Kidney (tissue), 13 donors: ENCODE measurements at regions not wholly inside any gene's neighbourhood (a gene's known extent, or its start where the extent isn't known, plus 50 kb on each side); places are given as distances from the start of the nearest gene placed in this dataset.

Experiments
- DNase-seq, 5 donors: peaks; one replicate each; pipeline ENCODE4 v3.0.0-alpha.2; 2013 to 2020
- FAIRE-seq: peaks from 2 replicates; lab custom pipeline; 2012; peaks lifted over from hg19 to GRCh38; lab: Jason Lieb, UNC
- H3K27ac ChIP-seq, 2 donors: one replicate each; pipeline ENCODE4 v1.7.0; 2013; ENCODE audit warnings: low read depth in 2 of 2, low read length in 2 of 2, inconsistent platforms in 1 of 2
- H3K27me3 ChIP-seq: one replicate; pipeline ENCODE4 v1.7.1; 2013; ENCODE audit warnings: low read length, inconsistent platforms; ENCODE audit not compliant: control insufficient read depth, insufficient read depth
- H3K36me3 ChIP-seq, 3 donors: one replicate each; pipeline versions ENCODE4 v1.7.0 to v1.7.1; 2013; ENCODE audit warnings: low read length in 3 of 3, control low read depth in 1 of 3, inconsistent platforms in 1 of 3; ENCODE audit not compliant: insufficient read depth in 3 of 3, control insufficient read depth in 2 of 3
- H3K4me1 ChIP-seq, 3 donors: one replicate each; pipeline versions ENCODE4 v1.7.0 to v1.7.1; 2013; ENCODE audit warnings: low read length in 3 of 3, inconsistent platforms in 1 of 3, low read depth in 1 of 3; ENCODE audit not compliant: control insufficient read depth in 2 of 3, insufficient read depth in 2 of 3
- H3K4me3 ChIP-seq, 3 donors: one replicate each; pipeline versions ENCODE4 v1.7.0 to v1.8.1; 2013; ENCODE audit warnings: low read length in 3 of 3, control low read depth in 1 of 3, inconsistent platforms in 1 of 3
- H3K9ac ChIP-seq, 3 donors: one replicate each; pipeline versions ENCODE4 v1.7.0 to v1.7.1; 2013; ENCODE audit warnings: low read length in 3 of 3, control low read depth in 1 of 3, inconsistent platforms in 1 of 3
- H3K9me3 ChIP-seq, 3 donors: one replicate each; pipeline versions ENCODE4 v1.7.0 to v1.7.1; 2013; ENCODE audit warnings: low read length in 3 of 3, control low read depth in 1 of 3, inconsistent platforms in 1 of 3; ENCODE audit not compliant: control insufficient read depth in 2 of 3, insufficient read depth in 1 of 3
- intact Hi-C: fragments of 100-400 bp; cut with DNase I; formaldehyde crosslinking; loops from one replicate; pipeline ENCODE4 v1.11.1; 2022
- TF ChIP-seq, protein P1 (sequence below): IDR thresholded peaks from 3 replicates; pipeline ENCODE4 v1.5.1; 2012; ENCODE audit warnings: mild to moderate bottlenecking, moderate library complexity, borderline replicate concordance; ENCODE audit not compliant: insufficient read depth; ENCODE audit errors: extremely low read depth
- donor health status: control.
- donor health status: control.
- donor health status: control.
- donor health status: control.
- donor health status: control.
- donor health status: DM: yes; HTN: yes; CAD: no.
- donor health status: Normal renal cell carcinoma (clear cell type).

DNA sequence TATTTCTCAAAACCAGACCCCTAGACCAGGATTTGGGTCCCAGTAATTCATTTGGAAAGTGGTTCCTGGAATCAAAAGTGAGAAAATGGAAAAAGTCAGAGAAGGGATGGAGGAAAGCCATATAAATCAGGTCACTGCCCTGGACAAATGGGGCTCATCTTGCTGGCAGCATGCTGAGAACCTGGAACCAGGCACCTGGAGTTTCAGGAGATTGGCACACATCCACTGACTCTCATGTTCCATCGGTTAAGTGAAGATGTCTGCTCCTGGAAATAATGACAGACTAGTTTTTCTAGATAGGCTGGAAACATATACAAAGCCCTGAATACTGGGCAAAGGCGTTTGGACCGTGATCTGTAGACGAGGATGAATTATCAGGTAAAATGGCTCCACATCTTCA lies 163.6 kb upstream of the HS3ST1 start:
- no peaks in the 10 kb centered on the region for H3K36me3 ChIP-seq

DNA sequence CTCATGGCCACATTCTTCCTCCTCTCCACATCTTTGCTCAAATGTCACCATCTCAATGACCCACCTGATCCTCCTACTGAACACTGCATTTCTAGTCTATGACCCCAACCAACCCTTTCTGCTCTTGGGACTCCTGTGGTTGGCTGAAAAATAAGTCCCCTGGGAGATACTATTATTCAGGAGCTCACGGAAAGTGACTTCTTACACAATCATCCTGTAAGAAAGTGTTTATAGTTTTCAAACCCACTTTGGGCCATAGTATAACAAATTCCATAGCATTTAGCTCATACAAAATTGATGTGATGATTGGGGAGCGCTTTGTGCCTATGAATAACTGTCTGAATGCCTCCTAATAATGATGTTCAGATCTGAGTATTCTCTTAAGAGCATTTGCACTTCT lies 161.4 kb upstream of the HS3ST1 start:
- Histone ChIP-seq H3K36me3 (no peaks in the 10 kb centered on the region), H3K4me1 (no peaks in the 10 kb centered on the region), H3K4me3 (no peak overlapping the region), H3K27me3 (no peaks in the 10 kb centered on the region), H3K9ac (no peak overlapping the region), H3K9me3 (no peaks in the 10 kb centered on the region), H3K27ac (no peak overlapping the region)
- intact Hi-C loops: no loop called here
- FAIRE-seq: no peak
- TF ChIP-seq, protein P1, sequence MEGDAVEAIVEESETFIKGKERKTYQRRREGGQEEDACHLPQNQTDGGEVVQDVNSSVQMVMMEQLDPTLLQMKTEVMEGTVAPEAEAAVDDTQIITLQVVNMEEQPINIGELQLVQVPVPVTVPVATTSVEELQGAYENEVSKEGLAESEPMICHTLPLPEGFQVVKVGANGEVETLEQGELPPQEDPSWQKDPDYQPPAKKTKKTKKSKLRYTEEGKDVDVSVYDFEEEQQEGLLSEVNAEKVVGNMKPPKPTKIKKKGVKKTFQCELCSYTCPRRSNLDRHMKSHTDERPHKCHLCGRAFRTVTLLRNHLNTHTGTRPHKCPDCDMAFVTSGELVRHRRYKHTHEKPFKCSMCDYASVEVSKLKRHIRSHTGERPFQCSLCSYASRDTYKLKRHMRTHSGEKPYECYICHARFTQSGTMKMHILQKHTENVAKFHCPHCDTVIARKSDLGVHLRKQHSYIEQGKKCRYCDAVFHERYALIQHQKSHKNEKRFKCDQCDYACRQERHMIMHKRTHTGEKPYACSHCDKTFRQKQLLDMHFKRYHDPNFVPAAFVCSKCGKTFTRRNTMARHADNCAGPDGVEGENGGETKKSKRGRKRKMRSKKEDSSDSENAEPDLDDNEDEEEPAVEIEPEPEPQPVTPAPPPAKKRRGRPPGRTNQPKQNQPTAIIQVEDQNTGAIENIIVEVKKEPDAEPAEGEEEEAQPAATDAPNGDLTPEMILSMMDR: no peak
- DNase-seq: no peak

More for the DNA sequence above, 163.6 kb upstream of the HS3ST1 start:
- Histone ChIP-seq H3K4me3 (no peak overlapping the region), H3K4me1 (no peaks in the 10 kb centered on the region), H3K9ac (no peak overlapping the region), H3K9me3 (no peaks in the 10 kb centered on the region), H3K27me3 (no peaks in the 10 kb centered on the region), H3K27ac (no peak overlapping the region)
- TF ChIP-seq, protein P1: no peak
- intact Hi-C loops: no loop called here
- DNase-seq: no peak
- FAIRE-seq: no peak

DNA sequence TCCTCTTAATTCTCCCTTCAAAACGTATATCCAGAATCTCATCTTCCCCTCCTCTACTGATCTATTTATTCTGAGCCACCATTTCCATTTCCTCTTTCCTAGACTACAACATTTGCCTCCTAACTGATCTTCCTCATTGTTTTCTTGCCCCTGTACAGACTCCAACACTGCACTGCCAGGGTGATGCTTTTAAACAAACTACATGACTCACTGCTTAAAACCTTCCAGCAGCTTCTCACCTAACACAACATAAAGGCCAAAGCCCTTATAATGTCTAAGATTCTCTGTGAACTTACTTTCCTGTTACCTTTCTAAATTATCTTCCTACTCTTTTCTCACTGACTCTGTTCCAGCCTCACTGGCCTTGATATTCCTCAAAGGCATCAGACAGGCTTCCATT lies 161.0 kb upstream of the HS3ST1 start:
- Histone ChIP-seq H3K4me1 (no peaks in the 10 kb centered on the region), H3K4me3 (no peak overlapping the region), H3K9me3 (no peaks in the 10 kb centered on the region), H3K36me3 (no peaks in the 10 kb centered on the region), H3K27ac (no peak overlapping the region), H3K27me3 (no peaks in the 10 kb centered on the region), H3K9ac (no peak overlapping the region)
- intact Hi-C loops: no loop called here
- TF ChIP-seq, protein P1: no peak
- FAIRE-seq: no peak
- DNase-seq: no peak

DNA sequence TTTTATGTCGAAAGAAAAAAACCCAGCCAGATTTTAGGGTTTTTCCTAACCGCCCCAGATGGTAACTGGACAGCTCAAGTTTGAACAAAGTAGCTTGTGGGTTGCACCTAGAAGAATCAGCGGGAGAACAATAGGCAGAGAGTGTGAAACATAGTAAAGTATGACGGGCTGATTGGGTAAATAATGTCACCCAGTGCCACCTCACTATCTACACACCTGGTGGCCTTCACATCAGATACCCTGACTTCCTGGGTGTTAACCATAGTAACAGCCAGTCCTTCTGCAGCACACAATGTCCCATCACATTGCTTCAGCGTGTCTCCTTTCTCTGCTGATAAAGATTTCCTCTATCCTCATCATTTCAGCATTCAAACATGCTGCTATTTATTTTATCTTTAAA lies 159.1 kb upstream of the HS3ST1 start:
- FAIRE-seq (no peak), DNase-seq (no peak)
- TF ChIP-seq, protein P1: no peak
- Histone ChIP-seq H3K9me3 (no peaks in the 10 kb centered on the region), H3K9ac (no peak overlapping the region), H3K27ac (no peak overlapping the region), H3K4me3 (no peak overlapping the region), H3K4me1 (no peaks in the 10 kb centered on the region), H3K36me3 (no peaks in the 10 kb centered on the region), H3K27me3 (no peaks in the 10 kb centered on the region)
- intact Hi-C loops: no loop called here
